Transverse colon (tissue), 4 donors: ENCODE measurements at regions not wholly inside any gene's neighbourhood (a gene's known extent, or its start where the extent isn't known, plus 50 kb on each side); places are given as distances from the start of the nearest gene placed in this dataset.

Experiments used
- CTCF ChIP-seq, 5 experiments: fragments of 200-600 bp in 3 of 5; fragments of 450-650 bp in 2 of 5; sonication (generic) in 3 of 5; IDR thresholded peaks; 1 replicate in 2 of 5; 2 replicates in 3 of 5; pipeline ENCODE4 v1.5.1; 2016 to 2017; ENCODE audit warnings: antibody characterized with exemption in 5 of 5, inconsistent platforms in 3 of 5, mild to moderate bottlenecking in 2 of 5, moderate library complexity in 1 of 5
- EP300 ChIP-seq: sonication (generic); formaldehyde crosslinking; IDR thresholded peaks from one replicate; pipeline ENCODE4 v1.6.1; 2017; ENCODE audit warnings: antibody characterized with exemption, low read depth
- POLR2A ChIP-seq: fragments of 450-650 bp; IDR thresholded peaks from one replicate; pipeline ENCODE4 v1.6.1; 2016; ENCODE audit warnings: antibody characterized with exemption, mild to moderate bottlenecking, moderate library complexity
- POLR2AphosphoS5 ChIP-seq, 3 donors: sonication (generic); formaldehyde crosslinking; IDR thresholded peaks; one replicate each; pipeline ENCODE4 v1.6.1; 2016; ENCODE audit warnings: antibody characterized with exemption in 3 of 3

DNA sequence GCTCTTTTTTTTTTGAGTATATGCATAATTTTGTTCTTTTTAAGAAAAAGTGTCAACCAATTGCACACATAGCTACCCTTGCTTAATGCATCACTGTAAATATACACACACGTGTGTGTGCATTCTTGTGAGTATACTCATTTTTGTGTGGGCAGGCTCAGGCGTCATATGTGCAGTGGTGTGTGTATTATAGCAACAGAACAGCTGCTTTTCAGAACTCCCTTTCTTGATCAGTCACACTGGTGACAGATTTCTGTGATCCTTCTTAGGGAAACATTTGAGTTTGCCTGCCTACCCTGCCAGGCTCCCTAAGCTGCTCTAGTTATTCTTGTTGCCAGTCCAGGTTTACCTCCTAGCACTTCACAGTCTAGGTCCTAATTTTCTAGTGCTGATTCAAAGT, 287.0 kb upstream of the SEMA6A start:
- TF ChIP-seq POLR2A: no peak
- TF ChIP-seq CTCF (IDR thresholded peaks at IDR 0.05): no peak
- TF ChIP-seq POLR2AphosphoS5 (IDR thresholded peaks at IDR 0.05): no peak
- no peak for TF ChIP-seq EP300
